NCI-H82 (cell line): ENCODE measurements at regions not wholly inside any gene's neighbourhood (a gene's known extent, or its start where the extent isn't known, plus 50 kb on each side); places are given as distances from the start of the nearest gene placed in this dataset.

Experiments
- DNase-seq: peaks from one replicate; lab custom pipeline; 2025; lab: John Stamatoyannopoulos, UW

- no peak for DNase-seq
Measured at GRCh38 chr7:41175435-41175834, 527.5 kb downstream of the INHBA start.

GRCh38 chr7:41174521-41174920, 528.4 kb downstream of the INHBA start:
- no peak for DNase-seq

GRCh38 chr7:41170466-41170865, 532.4 kb downstream of the INHBA start:
- DNase-seq: no peak

GRCh38 chr7:41169317-41169716, 533.6 kb downstream of the INHBA start:
- DNase-seq: no peak

- DNase-seq: no peak
Measured at GRCh38 chr7:41167836-41168235, 535.1 kb downstream of the INHBA start.

- no peak for DNase-seq
Measured at GRCh38 chr7:41164440-41164839, 538.5 kb downstream of the INHBA start.

- DNase-seq: no peak
Measured at GRCh38 chr7:41163991-41164390, 538.9 kb downstream of the INHBA start.

- no peak for DNase-seq
Measured at GRCh38 chr7:41162612-41163011, 540.3 kb downstream of the INHBA start.

- no peak for DNase-seq
Measured at GRCh38 chr7:41161041-41161587, 541.8 kb downstream of the INHBA start.

- DNase-seq: no peak
Measured at GRCh38 chr7:41156268-41156667, 546.6 kb downstream of the INHBA start.

- no peak for DNase-seq
Measured at GRCh38 chr7:41153268-41153667, 549.6 kb downstream of the INHBA start.

- DNase-seq: no peak
Measured at GRCh38 chr7:41152179-41152678, 550.7 kb downstream of the INHBA start.

- no peak for DNase-seq
Measured at GRCh38 chr7:41149576-41149975, 553.3 kb downstream of the INHBA start.

GRCh38 chr7:41148521-41148951, 554.4 kb downstream of the INHBA start:
- DNase-seq: no peak

GRCh38 chr7:41147606-41148485, 555.0 kb downstream of the INHBA start:
- peak; percentile 54 for DNase-seq

- no peak for DNase-seq
Measured at GRCh38 chr7:41146429-41146828, 556.5 kb downstream of the INHBA start.

GRCh38 chr7:41145656-41146055, 557.2 kb downstream of the INHBA start:
- DNase-seq: no peak

- DNase-seq: no peak
Measured at GRCh38 chr7:41142904-41143473, 559.9 kb downstream of the INHBA start.

GRCh38 chr7:41139789-41140188, 563.1 kb downstream of the INHBA start:
- no peak for DNase-seq

- DNase-seq: no peak
Measured at GRCh38 chr7:41136551-41136950, 566.3 kb downstream of the INHBA start.

- no peak for DNase-seq
Measured at GRCh38 chr7:41135511-41135910, 567.4 kb downstream of the INHBA start.

- no peak for DNase-seq
Measured at GRCh38 chr7:41134300-41135255, 568.3 kb downstream of the INHBA start.
